ENCODE measurements at regions not wholly inside any gene's neighbourhood (a gene's known extent, or its start where the extent isn't known, plus 50 kb on each side); places are given as distances from the start of the nearest gene placed in this dataset.

DNA sequence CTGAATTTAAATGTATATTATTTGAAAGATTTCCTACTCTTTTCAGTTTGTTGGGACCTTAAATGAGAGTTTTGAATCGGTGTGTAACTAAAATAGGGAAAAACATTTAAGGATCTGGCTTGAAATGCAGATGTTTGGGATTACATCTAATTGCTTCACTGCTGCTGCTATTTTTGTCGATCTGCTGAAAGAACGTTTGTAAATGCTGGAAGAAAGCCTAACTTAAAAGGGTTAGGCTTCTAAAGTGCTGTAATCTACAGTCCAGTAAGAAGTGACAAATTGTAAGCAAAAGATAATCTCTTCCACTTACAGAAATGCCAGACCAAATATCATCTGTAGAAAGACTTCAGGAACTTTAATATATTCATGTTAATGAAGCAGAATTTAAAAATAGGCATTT, 691.6 kb downstream of the ZNF385D start:
- H3K9me3 ChIP-seq (ENCODE audit: low read length): no peaks in the 10 kb centered on the region
- H3K4me1 Mint-ChIP-seq: no peaks in the 10 kb centered on the region
- ChIA-PET POLR2A (no interaction called here), CTCF (no interaction called here)
- DNase-seq: no peak
- no peak overlapping the region for H3K27ac Mint-ChIP-seq
- H3K9me3 Mint-ChIP-seq: peaks cover 5 to 24% (median 12%) of the 10 kb centered on the region in 5 donors
- no peaks in the 10 kb centered on the region for H3K36me3 Mint-ChIP-seq
- H3K4me3 ChIP-seq (ENCODE audit: low read length): no peak overlapping the region
- no peaks in the 10 kb centered on the region for H3K27me3 Mint-ChIP-seq
- no peaks in the 10 kb centered on the region for H3K27me3 ChIP-seq (ENCODE audit: insufficient read depth, low read length, poor library complexity, severe bottlenecking)
- H3K36me3 ChIP-seq (ENCODE audit: insufficient read depth, low read length): no peaks in the 10 kb centered on the region
- H3K27ac ChIP-seq (ENCODE audit: low read depth, low read length): no peak overlapping the region
- no peaks in the 10 kb centered on the region for H3K4me1 ChIP-seq (ENCODE audit: insufficient read depth, low read length)
- no peak overlapping the region for H3K4me3 Mint-ChIP-seq

DNA sequence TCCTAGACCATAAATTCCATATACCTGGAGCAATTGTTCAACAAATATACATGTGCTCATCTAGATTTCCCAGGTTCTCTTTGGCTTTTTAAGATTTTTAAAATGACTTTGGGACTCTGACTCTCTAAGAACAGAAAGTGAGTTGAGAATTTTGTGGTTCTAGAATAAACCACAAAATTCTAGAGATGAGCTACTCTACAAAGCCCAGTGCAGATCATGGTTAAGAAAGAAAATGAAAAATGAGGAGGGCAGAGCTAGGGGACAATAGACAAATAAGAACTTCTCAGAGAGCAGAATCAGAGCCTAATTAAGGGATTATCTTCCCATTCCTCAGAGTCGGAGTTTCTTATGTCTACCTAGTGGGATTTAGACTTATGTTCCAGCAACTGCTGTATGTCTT, 694.7 kb downstream of the ZNF385D start:
- no peaks in the 10 kb centered on the region for H3K27me3 Mint-ChIP-seq
- POLR2A ChIA-PET: no interaction called here
- H3K27ac ChIP-seq (ENCODE audit: low read depth, low read length): no peak overlapping the region
- H3K36me3 Mint-ChIP-seq: no peaks in the 10 kb centered on the region
- DNase-seq: no peak
- no peaks in the 10 kb centered on the region for H3K4me1 ChIP-seq (ENCODE audit: insufficient read depth, low read length)
- no peak overlapping the region for H3K4me3 ChIP-seq (ENCODE audit: low read length)
- no peak overlapping the region for H3K4me3 Mint-ChIP-seq
- H3K27me3 ChIP-seq (ENCODE audit: insufficient read depth, low read length, poor library complexity, severe bottlenecking): no peaks in the 10 kb centered on the region
- CTCF ChIA-PET: no interaction called here
- H3K9me3 Mint-ChIP-seq: peaks cover 8 to 28% (median 13%) of the 10 kb centered on the region in 5 donors
- no peaks in the 10 kb centered on the region for H3K9me3 ChIP-seq (ENCODE audit: low read length)
- H3K27ac Mint-ChIP-seq: no peak overlapping the region
- H3K4me1 Mint-ChIP-seq: no peaks in the 10 kb centered on the region
- H3K36me3 ChIP-seq (ENCODE audit: insufficient read depth, low read length): no peaks in the 10 kb centered on the region

DNA sequence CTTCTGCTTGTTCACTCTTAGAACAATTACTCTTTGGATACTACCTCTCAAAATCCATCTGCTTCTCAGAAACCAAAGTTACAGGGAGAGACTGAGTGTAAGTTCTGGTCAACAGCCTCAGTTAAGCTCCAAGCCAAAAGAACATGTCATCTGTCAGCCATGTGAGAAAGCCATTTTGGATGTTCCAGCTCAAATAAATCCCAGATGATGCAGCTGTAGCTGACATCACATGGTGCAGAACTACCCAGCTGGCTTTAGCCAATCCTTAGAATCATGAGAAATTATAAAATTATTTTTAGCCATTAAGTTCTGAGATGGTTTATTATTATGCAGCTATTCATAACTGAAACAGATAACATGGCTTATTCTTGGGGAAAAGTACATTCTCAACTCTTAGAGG, 696.0 kb downstream of the ZNF385D start:
- Mint-ChIP-seq H3K9me3 (peaks cover 6 to 23% (median 11%) of the 10 kb centered on the region in 5 donors), H3K36me3 (no peaks in the 10 kb centered on the region), H3K27me3 (no peaks in the 10 kb centered on the region), H3K4me3 (no peak overlapping the region), H3K27ac (no peak overlapping the region), H3K4me1 (no peaks in the 10 kb centered on the region)
- Histone ChIP-seq H3K4me1 (ENCODE audit: insufficient read depth, low read length) (no peaks in the 10 kb centered on the region), H3K27me3 (ENCODE audit: insufficient read depth, low read length, poor library complexity, severe bottlenecking) (no peaks in the 10 kb centered on the region), H3K27ac (ENCODE audit: low read depth, low read length) (no peak overlapping the region), H3K9me3 (ENCODE audit: low read length) (no peaks in the 10 kb centered on the region), H3K4me3 (ENCODE audit: low read length) (no peak overlapping the region), H3K36me3 (ENCODE audit: insufficient read depth, low read length) (no peaks in the 10 kb centered on the region)
- CTCF ChIA-PET: no interaction called here
- DNase-seq: no peak
- POLR2A ChIA-PET: no interaction called here

DNA sequence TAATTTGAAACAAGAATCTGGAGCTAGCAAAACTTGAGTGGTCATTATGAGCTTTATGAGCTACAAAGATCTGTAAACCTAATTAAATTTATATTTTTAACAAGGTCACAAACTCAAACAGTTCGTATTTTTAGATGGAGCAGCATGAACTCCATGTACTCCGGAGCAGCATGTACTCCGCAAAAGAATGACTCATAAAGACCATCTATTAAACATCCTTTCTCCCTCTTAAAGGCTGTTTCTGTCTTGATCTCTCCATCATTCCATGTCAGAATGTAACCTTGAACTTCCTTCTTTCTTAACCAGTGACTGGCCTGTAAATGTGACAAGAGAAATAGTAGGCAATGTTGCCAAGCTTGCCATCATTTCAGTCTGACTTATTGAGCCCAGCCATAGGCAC, 696.9 kb downstream of the ZNF385D start:
- Mint-ChIP-seq H3K9me3 (peaks cover 6 to 23% (median 10%) of the 10 kb centered on the region in 5 donors), H3K27me3 (no peaks in the 10 kb centered on the region), H3K27ac (no peak overlapping the region), H3K4me3 (no peak overlapping the region), H3K36me3 (no peaks in the 10 kb centered on the region), H3K4me1 (no peaks in the 10 kb centered on the region)
- no peak overlapping the region for H3K27ac ChIP-seq (ENCODE audit: low read depth, low read length)
- no peak overlapping the region for H3K4me3 ChIP-seq (ENCODE audit: low read length)
- H3K27me3 ChIP-seq (ENCODE audit: insufficient read depth, low read length, poor library complexity, severe bottlenecking): no peaks in the 10 kb centered on the region
- H3K4me1 ChIP-seq (ENCODE audit: insufficient read depth, low read length): no peaks in the 10 kb centered on the region
- ChIA-PET POLR2A (no interaction called here), CTCF (no interaction called here)
- no peak for DNase-seq
- no peaks in the 10 kb centered on the region for H3K36me3 ChIP-seq (ENCODE audit: insufficient read depth, low read length)
- H3K9me3 ChIP-seq (ENCODE audit: low read length): no peaks in the 10 kb centered on the region

DNA sequence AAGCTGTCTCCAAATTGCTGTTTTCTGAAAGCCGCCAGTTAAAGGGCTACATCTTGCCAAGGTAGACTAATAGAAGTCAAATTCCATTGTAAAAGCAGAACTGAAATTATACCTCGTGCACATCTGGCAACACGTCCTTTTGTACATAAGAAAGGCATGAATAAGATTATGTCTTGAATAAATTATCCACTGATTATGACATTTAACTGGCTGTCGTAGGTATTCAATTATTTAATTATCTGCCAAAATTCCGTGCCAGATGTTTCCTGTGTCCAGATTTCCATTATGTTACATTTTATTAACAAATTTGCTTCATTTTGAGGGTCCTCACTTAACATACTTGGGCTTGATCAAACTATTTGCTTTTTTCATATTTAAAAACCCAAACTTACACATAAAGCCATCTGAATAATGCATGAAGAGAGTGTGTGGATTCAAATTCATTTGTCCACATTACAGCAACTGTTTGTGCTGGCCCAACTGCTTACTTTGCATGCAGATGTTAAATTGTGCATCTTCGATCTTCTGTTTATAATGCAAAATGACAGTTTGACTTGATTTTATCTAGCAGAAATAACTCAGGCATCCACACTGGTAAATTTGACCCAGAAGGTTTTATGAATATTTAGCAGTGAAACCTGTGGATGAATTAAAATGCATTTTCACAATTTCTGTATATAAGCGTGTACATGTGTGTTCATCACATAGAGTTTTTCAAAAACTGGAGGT, 701.5 kb downstream of the ZNF385D start:
- CTCF ChIA-PET: no interaction called here

DNA sequence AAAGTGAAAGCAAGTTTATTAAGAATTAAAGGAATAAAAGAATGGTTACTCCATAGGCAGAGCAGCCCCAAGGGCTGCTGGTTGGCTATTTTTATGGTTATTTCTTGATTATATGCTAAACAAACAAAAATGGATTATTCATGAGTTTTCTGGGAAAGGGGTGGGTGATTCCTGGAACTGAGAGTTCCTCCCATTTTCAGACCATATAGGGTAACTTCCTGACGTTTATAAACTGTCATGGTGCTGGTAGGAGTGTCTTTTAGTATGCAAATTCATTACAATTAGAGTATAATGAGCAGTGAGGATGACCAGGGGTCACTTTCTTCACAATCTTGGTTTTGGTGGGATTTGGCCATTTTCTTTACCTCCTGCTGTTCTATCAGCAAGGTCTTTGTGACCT, 707.9 kb downstream of the ZNF385D start:
- no peaks in the 10 kb centered on the region for H3K4me1 Mint-ChIP-seq
- peaks cover 0 to 8% (median 3%) of the 10 kb centered on the region in 5 donors for H3K9me3 Mint-ChIP-seq
- no peaks in the 10 kb centered on the region for H3K27me3 Mint-ChIP-seq
- Histone ChIP-seq H3K9me3 (ENCODE audit: low read length) (no peaks in the 10 kb centered on the region), H3K36me3 (ENCODE audit: insufficient read depth, low read length) (no peaks in the 10 kb centered on the region), H3K4me1 (ENCODE audit: insufficient read depth, low read length) (no peaks in the 10 kb centered on the region), H3K27ac (ENCODE audit: low read depth, low read length) (no peak overlapping the region), H3K27me3 (ENCODE audit: insufficient read depth, low read length, poor library complexity, severe bottlenecking) (no peaks in the 10 kb centered on the region), H3K4me3 (ENCODE audit: low read length) (no peak overlapping the region)
- ChIA-PET POLR2A (no interaction called here), CTCF (no interaction called here)
- H3K4me3 Mint-ChIP-seq: no peak overlapping the region
- no peak for DNase-seq
- H3K27ac Mint-ChIP-seq: no peak overlapping the region
- H3K36me3 Mint-ChIP-seq: no peaks in the 10 kb centered on the region

More for the DNA sequence above, 701.5 kb downstream of the ZNF385D start:
- Histone ChIP-seq H3K9me3 (ENCODE audit: low read length) (no peaks in the 10 kb centered on the region), H3K27me3 (ENCODE audit: insufficient read depth, low read length, poor library complexity, severe bottlenecking) (no peaks in the 10 kb centered on the region), H3K4me3 (ENCODE audit: low read length) (no peak overlapping the region), H3K36me3 (ENCODE audit: insufficient read depth, low read length) (no peaks in the 10 kb centered on the region), H3K4me1 (ENCODE audit: insufficient read depth, low read length) (no peaks in the 10 kb centered on the region), H3K27ac (ENCODE audit: low read depth, low read length) (no peak overlapping the region)
- DNase-seq: no peak
- Mint-ChIP-seq H3K36me3 (no peaks in the 10 kb centered on the region), H3K27ac (no peak overlapping the region), H3K9me3 (peaks cover 3 to 15% (median 10%) of the 10 kb centered on the region in 5 donors), H3K27me3 (no peaks in the 10 kb centered on the region), H3K4me3 (no peak overlapping the region), H3K4me1 (no peaks in the 10 kb centered on the region)
- POLR2A ChIA-PET: no interaction called here

DNA sequence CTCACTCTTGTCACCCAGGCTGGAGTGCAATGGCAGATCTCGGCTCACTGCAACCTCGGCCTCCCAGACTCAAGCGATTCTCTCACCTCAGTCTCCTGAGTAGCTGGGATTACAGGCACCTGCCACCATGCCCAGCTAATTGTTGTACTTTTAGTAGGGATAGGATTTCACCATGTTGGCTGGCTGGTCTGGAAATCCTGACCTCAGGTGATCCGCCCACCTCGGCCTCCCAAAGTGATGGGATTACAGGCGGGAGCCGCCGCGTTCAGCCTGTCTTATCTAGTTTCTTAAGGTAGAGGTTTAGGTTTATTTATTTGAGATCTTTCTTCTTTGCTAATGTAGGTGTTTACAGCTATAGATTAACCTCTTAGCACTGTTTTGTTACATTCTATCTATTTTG, 708.8 kb downstream of the ZNF385D start:
- Mint-ChIP-seq H3K27ac (no peak overlapping the region), H3K36me3 (no peaks in the 10 kb centered on the region), H3K4me1 (no peaks in the 10 kb centered on the region), H3K27me3 (no peaks in the 10 kb centered on the region), H3K4me3 (no peak overlapping the region), H3K9me3 (peaks cover 0 to 6% (median 3%) of the 10 kb centered on the region in 5 donors)
- H3K4me1 ChIP-seq (ENCODE audit: insufficient read depth, low read length): no peaks in the 10 kb centered on the region
- no peak overlapping the region for H3K27ac ChIP-seq (ENCODE audit: low read depth, low read length)
- no peak for DNase-seq
- CTCF ChIA-PET: no interaction called here
- no peaks in the 10 kb centered on the region for H3K9me3 ChIP-seq (ENCODE audit: low read length)
- H3K27me3 ChIP-seq (ENCODE audit: insufficient read depth, low read length, poor library complexity, severe bottlenecking): no peaks in the 10 kb centered on the region
- POLR2A ChIA-PET: no interaction called here
- no peak overlapping the region for H3K4me3 ChIP-seq (ENCODE audit: low read length)
- no peaks in the 10 kb centered on the region for H3K36me3 ChIP-seq (ENCODE audit: insufficient read depth, low read length)

DNA sequence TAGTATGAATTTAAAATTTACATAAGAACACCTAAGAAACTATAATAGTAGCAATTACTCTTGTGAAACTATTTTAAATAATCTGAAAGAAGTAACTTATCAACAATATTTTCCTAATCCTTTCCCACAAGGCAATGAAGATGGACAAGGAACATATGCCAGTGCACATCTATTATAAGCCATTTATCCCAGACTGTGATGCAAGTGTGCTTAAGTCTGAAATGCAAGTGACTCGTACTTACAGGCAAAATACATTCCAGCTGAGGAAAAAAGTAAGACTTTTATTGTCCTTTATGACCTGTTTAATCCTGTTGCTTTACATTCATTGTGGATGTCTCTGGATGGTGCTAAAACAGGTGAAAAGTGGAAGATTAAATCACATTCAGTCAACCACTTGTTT, 709.4 kb downstream of the ZNF385D start:
- Mint-ChIP-seq H3K4me3 (no peak overlapping the region), H3K9me3 (peaks cover 0 to 6% (median 3%) of the 10 kb centered on the region in 5 donors), H3K27me3 (no peaks in the 10 kb centered on the region), H3K4me1 (no peaks in the 10 kb centered on the region), H3K27ac (no peak overlapping the region), H3K36me3 (no peaks in the 10 kb centered on the region)
- CTCF ChIA-PET: no interaction called here
- Histone ChIP-seq H3K9me3 (ENCODE audit: low read length) (no peaks in the 10 kb centered on the region), H3K27me3 (ENCODE audit: insufficient read depth, low read length, poor library complexity, severe bottlenecking) (no peaks in the 10 kb centered on the region), H3K4me3 (ENCODE audit: low read length) (no peak overlapping the region), H3K36me3 (ENCODE audit: insufficient read depth, low read length) (no peaks in the 10 kb centered on the region), H3K4me1 (ENCODE audit: insufficient read depth, low read length) (no peaks in the 10 kb centered on the region), H3K27ac (ENCODE audit: low read depth, low read length) (no peak overlapping the region)
- POLR2A ChIA-PET: no interaction called here
- DNase-seq: no peak

DNA sequence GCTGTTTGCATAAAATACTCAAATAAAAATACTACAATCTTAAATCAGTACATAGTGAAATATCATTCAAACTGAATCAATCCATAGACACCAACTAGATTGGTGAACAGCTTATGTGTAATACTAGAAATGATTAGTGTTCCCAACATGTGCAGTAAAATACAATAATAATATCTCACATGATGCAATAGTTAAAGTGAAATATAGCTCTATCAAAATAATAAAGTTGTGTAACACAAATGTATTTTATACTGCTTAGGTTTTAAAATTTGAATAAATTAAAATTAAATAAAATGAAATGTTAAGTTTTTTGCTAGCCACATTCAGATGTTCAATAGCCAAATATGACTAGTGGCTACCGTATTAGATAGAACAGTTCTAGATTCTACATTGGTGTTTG, 714.1 kb downstream of the ZNF385D start:
- Histone ChIP-seq H3K9me3 (ENCODE audit: low read length) (no peaks in the 10 kb centered on the region), H3K36me3 (ENCODE audit: insufficient read depth, low read length) (no peaks in the 10 kb centered on the region), H3K27ac (ENCODE audit: low read depth, low read length) (no peak overlapping the region), H3K4me3 (ENCODE audit: low read length) (no peak overlapping the region), H3K27me3 (ENCODE audit: insufficient read depth, low read length, poor library complexity, severe bottlenecking) (no peaks in the 10 kb centered on the region), H3K4me1 (ENCODE audit: insufficient read depth, low read length) (no peaks in the 10 kb centered on the region)
- Mint-ChIP-seq H3K4me1 (no peaks in the 10 kb centered on the region), H3K4me3 (no peak overlapping the region), H3K9me3 (peaks cover 0 to 10% (median 4%) of the 10 kb centered on the region in 5 donors), H3K27ac (no peak overlapping the region), H3K27me3 (no peaks in the 10 kb centered on the region), H3K36me3 (no peaks in the 10 kb centered on the region)
- DNase-seq: no peak
- POLR2A ChIA-PET: no interaction called here
- CTCF ChIA-PET: no interaction called here
